ENCODE measurements at regions not wholly inside any gene's neighbourhood (a gene's known extent, or its start where the extent isn't known, plus 50 kb on each side); places are given as distances from the start of the nearest gene placed in this dataset.

DNA sequence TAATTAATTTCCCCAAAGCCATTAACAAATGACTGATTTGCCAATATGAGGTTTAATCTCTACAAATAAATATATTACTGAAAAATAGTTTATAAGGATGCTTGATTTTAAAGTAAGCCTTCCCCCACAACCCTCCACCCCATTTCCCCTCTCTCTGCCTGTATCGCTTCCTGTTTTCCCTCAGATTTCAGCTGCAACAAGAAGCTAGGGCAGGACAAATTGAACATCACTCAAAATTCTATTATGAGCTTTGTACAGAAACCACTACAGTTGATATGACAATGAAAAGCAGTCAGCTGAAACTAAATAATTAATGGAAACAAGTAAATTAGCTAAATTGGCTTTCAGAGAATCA, 109.0 kb upstream of the SP4 start:
- CTCF ChIA-PET = interaction anchor here (0.5 kb wide), 1 partner anchor 50 kb away, joined by 3 read pairs; no protein-coding TSS in a partner anchor
- ATAC-seq (ENCODE audit: low read depth) = no peak
- H3K18ac ChIP-seq (ENCODE audit: low read depth, low read length) = no peak overlapping the region

More for the DNA sequence above, 109.0 kb upstream of the SP4 start:
- DNase-seq = no peak
- H3K27ac ChIP-seq (ENCODE audit: insufficient read depth, low read length) = no peak overlapping the region
- H3K79me1 ChIP-seq (ENCODE audit: low read depth in 1 of 2, low read length in 2 of 2) = no peaks in the 10 kb centered on the region
- H3K4ac ChIP-seq (ENCODE audit: low read depth, low read length) = no peak overlapping the region
- no peaks in the 10 kb centered on the region for H4K20me1 ChIP-seq (ENCODE audit: insufficient read depth, low read length)
- no peak overlapping the region for H2AK5ac ChIP-seq (ENCODE audit: low read depth, low read length)
- H3K14ac ChIP-seq (replicated peaks; ENCODE audit: low read depth, low read length) = no peak overlapping the region
- in situ Hi-C loops (cut with MboI; ENCODE audit: low sequenced_read_pairs) = no loop called here
- H2AFZ ChIP-seq (replicated peaks; ENCODE audit: low read length, poor library complexity) = no peak overlapping the region
- H2BK120ac ChIP-seq (ENCODE audit: low read depth, low read length) = no peak overlapping the region
- no peak overlapping the region for H3K9ac ChIP-seq (ENCODE audit: low read depth, low read length)
- TF ChIP-seq RFX5 (IDR thresholded peaks at IDR 0.05; ENCODE audit: low read depth, low read length) (no peak), BHLHE40 (IDR thresholded peaks at IDR 0.05; ENCODE audit: low read depth, low read length) (no peak), SMC3 (IDR thresholded peaks at IDR 0.05; ENCODE audit: low read depth, low read length) (no peak), MAFK (IDR thresholded peaks at IDR 0.05; ENCODE audit: low read depth, low read length) (no peak), CEBPB (IDR thresholded peaks at IDR 0.05; ENCODE audit: low read depth, low read length) (no peak), MAZ (IDR thresholded peaks at IDR 0.05; ENCODE audit: borderline replicate concordance, low read depth, low read length) (no peak), NFE2L2 (IDR thresholded peaks at IDR 0.05; ENCODE audit: low read depth, low read length) (no peak), MXI1 (IDR thresholded peaks at IDR 0.05; ENCODE audit: borderline replicate concordance, low read depth, low read length) (no peak), CHD1 (IDR thresholded peaks at IDR 0.05; ENCODE audit: low read depth, low read length) (no peak), POLR2A (IDR thresholded peaks at IDR 0.05; ENCODE audit: low read depth, low read length) (no peak), RAD21 (IDR thresholded peaks at IDR 0.05; ENCODE audit: low read length) (no peak), RCOR1 (IDR thresholded peaks at IDR 0.05; ENCODE audit: insufficient replicate concordance, low read length) (no peak), FOS (IDR thresholded peaks at IDR 0.05; ENCODE audit: low read depth, low read length) (no peak)
- TF ChIP-seq, protein P1, sequence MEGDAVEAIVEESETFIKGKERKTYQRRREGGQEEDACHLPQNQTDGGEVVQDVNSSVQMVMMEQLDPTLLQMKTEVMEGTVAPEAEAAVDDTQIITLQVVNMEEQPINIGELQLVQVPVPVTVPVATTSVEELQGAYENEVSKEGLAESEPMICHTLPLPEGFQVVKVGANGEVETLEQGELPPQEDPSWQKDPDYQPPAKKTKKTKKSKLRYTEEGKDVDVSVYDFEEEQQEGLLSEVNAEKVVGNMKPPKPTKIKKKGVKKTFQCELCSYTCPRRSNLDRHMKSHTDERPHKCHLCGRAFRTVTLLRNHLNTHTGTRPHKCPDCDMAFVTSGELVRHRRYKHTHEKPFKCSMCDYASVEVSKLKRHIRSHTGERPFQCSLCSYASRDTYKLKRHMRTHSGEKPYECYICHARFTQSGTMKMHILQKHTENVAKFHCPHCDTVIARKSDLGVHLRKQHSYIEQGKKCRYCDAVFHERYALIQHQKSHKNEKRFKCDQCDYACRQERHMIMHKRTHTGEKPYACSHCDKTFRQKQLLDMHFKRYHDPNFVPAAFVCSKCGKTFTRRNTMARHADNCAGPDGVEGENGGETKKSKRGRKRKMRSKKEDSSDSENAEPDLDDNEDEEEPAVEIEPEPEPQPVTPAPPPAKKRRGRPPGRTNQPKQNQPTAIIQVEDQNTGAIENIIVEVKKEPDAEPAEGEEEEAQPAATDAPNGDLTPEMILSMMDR (conservative IDR thresholded peaks at IDR 0.05; ENCODE audit: low read depth, low read length) = no peak
- TF ChIP-seq, protein P2, sequence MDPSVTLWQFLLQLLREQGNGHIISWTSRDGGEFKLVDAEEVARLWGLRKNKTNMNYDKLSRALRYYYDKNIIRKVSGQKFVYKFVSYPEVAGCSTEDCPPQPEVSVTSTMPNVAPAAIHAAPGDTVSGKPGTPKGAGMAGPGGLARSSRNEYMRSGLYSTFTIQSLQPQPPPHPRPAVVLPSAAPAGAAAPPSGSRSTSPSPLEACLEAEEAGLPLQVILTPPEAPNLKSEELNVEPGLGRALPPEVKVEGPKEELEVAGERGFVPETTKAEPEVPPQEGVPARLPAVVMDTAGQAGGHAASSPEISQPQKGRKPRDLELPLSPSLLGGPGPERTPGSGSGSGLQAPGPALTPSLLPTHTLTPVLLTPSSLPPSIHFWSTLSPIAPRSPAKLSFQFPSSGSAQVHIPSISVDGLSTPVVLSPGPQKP (IDR thresholded peaks at IDR 0.05; ENCODE audit: borderline replicate concordance, low read depth, low read length) = no peak
- TF ChIP-seq, protein P3, sequence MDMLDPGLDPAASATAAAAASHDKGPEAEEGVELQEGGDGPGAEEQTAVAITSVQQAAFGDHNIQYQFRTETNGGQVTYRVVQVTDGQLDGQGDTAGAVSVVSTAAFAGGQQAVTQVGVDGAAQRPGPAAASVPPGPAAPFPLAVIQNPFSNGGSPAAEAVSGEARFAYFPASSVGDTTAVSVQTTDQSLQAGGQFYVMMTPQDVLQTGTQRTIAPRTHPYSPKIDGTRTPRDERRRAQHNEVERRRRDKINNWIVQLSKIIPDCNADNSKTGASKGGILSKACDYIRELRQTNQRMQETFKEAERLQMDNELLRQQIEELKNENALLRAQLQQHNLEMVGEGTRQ (IDR thresholded peaks at IDR 0.05; ENCODE audit: low read depth, low read length) = no peak
- no peak overlapping the region for H4K5ac ChIP-seq (ENCODE audit: low read depth, low read length)
- no peaks in the 10 kb centered on the region for H3K9me1 ChIP-seq (ENCODE audit: insufficient read depth, low read length)
- no peak overlapping the region for H3K4me3 ChIP-seq (ENCODE audit: insufficient read depth, low read depth, low read length)
- no peak overlapping the region for H2BK15ac ChIP-seq (ENCODE audit: low read depth, low read length)
- H2AK9ac ChIP-seq (replicated peaks; ENCODE audit: low read depth, low read length, poor library complexity) = no peak overlapping the region
- no peak overlapping the region for H4K8ac ChIP-seq (ENCODE audit: low read depth in 2 of 2, low read length in 2 of 2)
- H3K23ac ChIP-seq (ENCODE audit: low read depth, low read length) = no peak overlapping the region
- H3K36me3 ChIP-seq (ENCODE audit: control insufficient read depth, insufficient read depth, low read length) = no peaks in the 10 kb centered on the region
- H4K91ac ChIP-seq (ENCODE audit: insufficient read depth, low read depth, low read length) = no peak overlapping the region
- H3K27me3 ChIP-seq (ENCODE audit: control insufficient read depth, insufficient read depth, low read length) = no peaks in the 10 kb centered on the region
- H3K56ac ChIP-seq (ENCODE audit: extremely low read depth, insufficient read depth, low read length) = no peak overlapping the region
- dilution Hi-C loops (cut with HindIII; ENCODE audit: low sequenced_read_pairs, unreplicated experiment) = no loop called here
- no peak overlapping the region for H2BK20ac ChIP-seq (ENCODE audit: low read depth, low read length)
- intact Hi-C loops (cut with micrococcal nuclease) = no loop called here
- no TSS peak for BruUV-seq (replicated peaks)
- POLR2A ChIA-PET (ENCODE audit: unreplicated experiment) = no interaction called here
- H3K9me3 ChIP-seq (ENCODE audit: control insufficient read depth, insufficient read depth, low read length) = 0 out of 2 replicates have a peak, but pooled peaks cover 4% of the 10 kb centered on the region
- no peak overlapping the region for H3K4me2 ChIP-seq (ENCODE audit: low read depth, low read length)
- no CpG with 5 or more reads among the region's 1 CpG for WGBS, 2 experiments (ENCODE audit: extremely low coverage in 2 of 2, insufficient read length in 1 of 2)
- H3K4me1 ChIP-seq (ENCODE audit: control insufficient read depth, insufficient read depth, low read length) = no peaks in the 10 kb centered on the region
- no peak overlapping the region for H2BK5ac ChIP-seq (ENCODE audit: low read depth, low read length, poor library complexity, severe bottlenecking)
